ENCODE measurements at regions not wholly inside any gene's neighbourhood (a gene's known extent, or its start where the extent isn't known, plus 50 kb on each side); places are given as distances from the start of the nearest gene placed in this dataset.

- TF ChIP-seq CTCF (IDR thresholded peaks at IDR 0.05) (no peak), EZH2 (IDR thresholded peaks at IDR 0.05; ENCODE audit: borderline replicate concordance, insufficient read depth, low read depth, low read length, poor library complexity, severe bottlenecking) (no peak)
Observed at GRCh38 chr7:47186316-47186715, 395.6 kb downstream of the TNS3 start.
